ENCODE measurements at regions not wholly inside any gene's neighbourhood (a gene's known extent, or its start where the extent isn't known, plus 50 kb on each side); places are given as distances from the start of the nearest gene placed in this dataset.

DNA sequence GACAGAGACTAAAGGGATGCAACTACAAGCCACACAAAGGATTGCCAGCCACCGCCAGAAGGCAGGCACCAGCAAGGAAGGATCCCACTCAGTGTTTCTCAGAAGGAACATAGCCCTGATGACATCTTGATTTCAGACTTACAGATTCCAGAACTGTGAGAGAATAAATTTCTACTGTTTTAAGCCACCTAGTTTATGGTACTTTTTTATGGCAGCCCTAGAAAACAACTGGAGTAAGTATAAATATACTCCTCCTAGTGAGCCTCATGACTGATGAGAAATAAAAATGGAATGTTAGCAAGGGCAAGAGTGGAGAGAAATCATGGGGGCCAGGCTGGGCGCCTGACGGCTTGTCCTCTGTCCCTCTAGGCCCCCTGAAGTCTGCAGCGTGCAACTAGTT lies 307.3 kb downstream of the PIK3R1 start:
- TF ChIP-seq POLR2A (IDR thresholded peaks at IDR 0.05): no peak
- TF ChIP-seq, protein P1, sequence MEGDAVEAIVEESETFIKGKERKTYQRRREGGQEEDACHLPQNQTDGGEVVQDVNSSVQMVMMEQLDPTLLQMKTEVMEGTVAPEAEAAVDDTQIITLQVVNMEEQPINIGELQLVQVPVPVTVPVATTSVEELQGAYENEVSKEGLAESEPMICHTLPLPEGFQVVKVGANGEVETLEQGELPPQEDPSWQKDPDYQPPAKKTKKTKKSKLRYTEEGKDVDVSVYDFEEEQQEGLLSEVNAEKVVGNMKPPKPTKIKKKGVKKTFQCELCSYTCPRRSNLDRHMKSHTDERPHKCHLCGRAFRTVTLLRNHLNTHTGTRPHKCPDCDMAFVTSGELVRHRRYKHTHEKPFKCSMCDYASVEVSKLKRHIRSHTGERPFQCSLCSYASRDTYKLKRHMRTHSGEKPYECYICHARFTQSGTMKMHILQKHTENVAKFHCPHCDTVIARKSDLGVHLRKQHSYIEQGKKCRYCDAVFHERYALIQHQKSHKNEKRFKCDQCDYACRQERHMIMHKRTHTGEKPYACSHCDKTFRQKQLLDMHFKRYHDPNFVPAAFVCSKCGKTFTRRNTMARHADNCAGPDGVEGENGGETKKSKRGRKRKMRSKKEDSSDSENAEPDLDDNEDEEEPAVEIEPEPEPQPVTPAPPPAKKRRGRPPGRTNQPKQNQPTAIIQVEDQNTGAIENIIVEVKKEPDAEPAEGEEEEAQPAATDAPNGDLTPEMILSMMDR (IDR thresholded peaks at IDR 0.05): no peak
- no peak overlapping the region for H3K4me3 ChIP-seq (ENCODE audit: low read depth, poor library complexity, severe bottlenecking)
- 83 to 97% methylated on average over 4 of the region's 4 CpGs for WGBS, 2 donors
- DNase-seq (ENCODE audit: low spot score in 2 of 2): no peak
- intact Hi-C loops (cut with DNase I; ENCODE audit: low total_unique reads): no loop called here

DNA sequence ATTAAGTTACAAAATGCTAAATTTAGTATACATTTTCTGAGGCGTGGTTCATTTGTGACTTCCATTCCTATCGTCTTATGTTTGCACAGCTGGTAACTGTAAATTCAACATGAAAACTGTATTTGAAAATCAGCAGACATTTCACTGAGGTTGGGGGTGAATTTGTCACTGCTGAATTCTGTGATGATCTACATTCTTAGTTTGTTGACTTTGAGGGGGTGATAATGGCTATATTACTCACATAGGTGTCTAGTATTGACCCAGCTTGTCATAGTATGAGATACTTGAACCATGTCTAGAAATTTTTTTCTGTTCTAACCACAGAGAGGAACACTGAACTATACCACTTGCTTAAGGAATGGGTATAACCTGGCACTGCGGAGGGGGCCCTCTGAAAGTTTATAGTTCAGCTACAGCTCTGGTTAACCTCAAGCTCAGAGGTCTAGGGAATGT lies 313.3 kb downstream of the PIK3R1 start:
- no peak for TF ChIP-seq POLR2A (IDR thresholded peaks at IDR 0.05)
- TF ChIP-seq, protein P1 (IDR thresholded peaks at IDR 0.05): no peak
- 78 to 87% methylated on average over 3 of the region's 3 CpGs for WGBS, 2 donors
- intact Hi-C loops (cut with DNase I; ENCODE audit: low total_unique reads): no loop called here
- H3K4me3 ChIP-seq (ENCODE audit: low read depth, poor library complexity, severe bottlenecking): no peak overlapping the region
- DNase-seq (ENCODE audit: low spot score in 2 of 2): no peak

DNA sequence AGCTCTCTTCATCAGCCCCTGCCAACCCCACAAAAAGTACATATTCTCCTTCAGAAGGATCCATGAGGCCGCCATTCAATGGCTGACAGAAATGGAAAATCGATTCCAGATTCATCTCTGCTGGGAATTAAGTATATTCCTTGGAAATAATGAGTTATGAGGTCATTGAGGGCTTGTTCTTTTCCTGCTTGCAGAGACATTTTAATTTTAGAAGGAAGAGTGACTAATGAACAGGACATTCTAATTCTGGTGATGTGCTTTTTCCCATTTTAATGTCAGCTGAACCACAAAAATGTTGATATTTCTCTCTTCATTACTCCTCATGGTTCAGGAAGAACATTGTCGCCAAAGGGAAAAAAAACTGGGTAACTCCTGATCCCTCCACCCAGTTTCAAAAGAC lies 314.0 kb downstream of the PIK3R1 start:
- no peak for DNase-seq (ENCODE audit: low spot score in 2 of 2)
- TF ChIP-seq POLR2A (IDR thresholded peaks at IDR 0.05): no peak
- TF ChIP-seq, protein P1 (IDR thresholded peaks at IDR 0.05): no peak
- H3K4me3 ChIP-seq (ENCODE audit: low read depth, poor library complexity, severe bottlenecking): no peak overlapping the region
- 52 to 55% methylated on average over 3 of the region's 3 CpGs for WGBS, 2 donors
- intact Hi-C loops (cut with DNase I; ENCODE audit: low total_unique reads): no loop called here

DNA sequence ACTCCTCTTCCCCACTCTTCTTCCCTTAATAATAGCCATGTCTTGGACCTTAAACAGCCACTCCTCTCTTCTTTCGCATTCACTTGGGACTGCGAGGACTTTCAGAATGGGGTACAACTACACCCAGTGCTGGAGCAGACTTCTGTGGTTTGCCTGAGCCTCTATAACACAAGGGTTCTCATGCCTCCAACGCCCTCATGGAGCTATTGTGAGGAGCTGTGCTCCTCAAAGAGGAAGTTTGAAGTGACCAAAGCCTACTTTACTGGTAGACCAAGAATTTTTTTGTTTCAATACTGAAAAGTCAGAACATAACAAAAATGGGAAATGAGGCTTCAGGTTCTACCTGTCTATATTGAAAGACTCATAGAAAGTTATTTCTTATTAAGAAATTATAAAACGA lies 316.4 kb downstream of the PIK3R1 start:
- 89% methylated on average over 4 of the region's 4 CpGs for WGBS, 2 donors
- intact Hi-C loops (cut with DNase I; ENCODE audit: low total_unique reads): no loop called here
- H3K4me3 ChIP-seq (ENCODE audit: low read depth, poor library complexity, severe bottlenecking): no peak overlapping the region
- TF ChIP-seq, protein P1 (IDR thresholded peaks at IDR 0.05): no peak
- TF ChIP-seq POLR2A (IDR thresholded peaks at IDR 0.05): no peak
- no peak for DNase-seq (ENCODE audit: low spot score in 2 of 2)

DNA sequence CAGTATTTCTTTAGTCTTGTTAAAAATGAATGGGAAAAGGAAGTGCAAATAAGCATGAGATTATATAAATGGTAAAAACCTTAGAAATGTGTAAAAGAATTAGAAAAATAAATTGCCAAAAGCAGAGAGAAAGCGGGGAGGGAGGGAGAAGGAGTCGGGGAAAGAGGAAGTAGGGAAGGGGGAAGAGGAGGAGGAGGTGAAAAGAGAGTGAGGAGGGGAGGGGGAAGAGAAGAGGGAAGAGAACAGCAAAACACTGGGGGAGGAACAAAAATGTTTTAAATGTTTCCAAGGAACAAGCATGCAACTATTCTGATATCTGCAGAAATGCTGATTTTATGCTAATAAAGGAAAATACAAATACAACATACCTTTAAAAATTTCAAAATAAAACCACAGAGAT lies 317.5 kb downstream of the PIK3R1 start:
- H3K4me3 ChIP-seq (ENCODE audit: low read depth, poor library complexity, severe bottlenecking): no peak overlapping the region
- intact Hi-C loops (cut with DNase I; ENCODE audit: low total_unique reads): no loop called here
- TF ChIP-seq, protein P1 (IDR thresholded peaks at IDR 0.05): no peak
- TF ChIP-seq POLR2A (IDR thresholded peaks at IDR 0.05): no peak
- 61 to 68% methylated on average over 2 of the region's 2 CpGs for WGBS, 2 donors
- DNase-seq (ENCODE audit: low spot score in 2 of 2): no peak

DNA sequence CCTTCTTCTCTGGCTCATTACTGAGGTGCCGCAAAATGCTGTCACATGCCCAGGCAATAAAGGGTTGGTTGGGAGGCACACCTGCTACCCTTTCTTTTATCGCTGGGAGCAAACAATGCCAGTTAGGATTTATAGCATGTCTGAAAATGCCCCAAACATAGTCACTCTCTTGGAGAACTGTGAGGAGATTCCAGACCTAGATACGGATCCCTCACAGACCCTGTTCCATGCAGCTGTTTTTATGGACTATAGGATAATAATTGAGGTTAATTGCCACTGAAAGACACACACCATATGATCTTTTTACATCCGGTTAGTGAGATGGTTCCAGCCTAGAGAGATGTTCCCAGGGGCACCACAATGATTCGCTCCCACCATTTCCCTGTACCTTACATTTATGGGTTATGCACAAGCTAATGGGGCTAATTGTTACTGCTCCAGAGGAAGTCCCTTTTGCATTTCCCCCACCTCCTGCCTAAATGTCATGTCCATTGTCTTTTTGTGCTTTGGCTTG lies 318.1 kb downstream of the PIK3R1 start:
- 28 to 29% methylated on average over 5 of the region's 5 CpGs for WGBS, 2 donors
- TF ChIP-seq POLR2A (IDR thresholded peaks at IDR 0.05): no peak
- TF ChIP-seq, protein P1 (IDR thresholded peaks at IDR 0.05): no peak
- H3K4me3 ChIP-seq (ENCODE audit: low read depth, poor library complexity, severe bottlenecking): no peak overlapping the region
- no peak for DNase-seq (ENCODE audit: low spot score in 2 of 2)
- intact Hi-C loops (cut with DNase I; ENCODE audit: low total_unique reads): no loop called here

Measured in lower leg skin (tissue), 4 donors.